HCT116 (cell line): ENCODE measurements at regions not wholly inside any gene's neighbourhood (a gene's known extent, or its start where the extent isn't known, plus 50 kb on each side); places are given as distances from the start of the nearest gene placed in this dataset.

Source experiments
- ATAC-seq: fragments of 200-7000 bp; cut with Tn5 transposase; 2 replicates; pipeline ENCODE4 v1.9.1; 2020; ENCODE audit warnings: mild to moderate bottlenecking, moderate library complexity
- BruUV-seq: library from RNA; stranded (reverse); fragments of 400-500 nt; replicated peaks from 2 replicates; lab custom pipeline; 2021; lab: Mats Ljungman, UMichigan
- CTCF ChIA-PET: fragments of 300-600 bp; sonication (Branson Sonifier 250); formaldehyde crosslinking; loops from one replicate; lab custom pipeline; 2021; ENCODE audit warnings: antibody characterized with exemption; lab: Charles Lee
- POLR2A ChIA-PET: fragments of 300-600, 350-600 bp; sonication (Branson Sonifier 250); formaldehyde crosslinking; loops from one replicate; lab custom pipeline; 2021; ENCODE audit warnings: antibody characterized with exemption; lab: Charles Lee
- RAD21 ChIA-PET, 2 experiments: fragments of 300-600 bp; sonication (Branson Sonifier 250); formaldehyde crosslinking; loops; one replicate each; lab custom pipeline; 2023; ENCODE audit warnings: low total read pairs in 2 of 2; ENCODE audit not compliant: uncharacterized antibody in 2 of 2, unreplicated experiment in 2 of 2, low non-redundant PET in 1 of 2; lab: Charles Lee
- DNase-seq: peaks from one replicate; pipeline ENCODE4 v3.0.0-alpha.2; 2010; ENCODE audit warnings: low read depth, low spot score
- H2AFZ ChIP-seq: fragments of 200-600 bp; shearing (Covaris generic), sonication (generic); 2 replicates; pipeline ENCODE4 v1.6.1; 2017; ENCODE audit warnings: low read depth, mixed run types, mixed read lengths, antibody characterized with exemption, low read length; ENCODE audit not compliant: poor library complexity, severe bottlenecking
- H3K27ac ChIP-seq: 2 replicates; pipeline ENCODE4 v1.5.1; 2012; ENCODE audit warnings: low read depth, low read length
- H3K27me3 ChIP-seq: fragments of 200-600 bp; sonication (generic); 2 replicates; pipeline ENCODE4 v1.6.1; 2016; ENCODE audit warnings: mixed run types, low read length, mixed read lengths; ENCODE audit not compliant: insufficient read depth
- H3K36me3 ChIP-seq, 2 experiments: fragments of 200-500 bp in 1 of 2; fragments of 200-600 bp in 1 of 2; sonication (Bioruptor generic) in 1 of 2; sonication (generic) in 1 of 2; 2 replicates each; pipeline versions ENCODE4 v1.5.1 to v1.6.1; 2014 to 2016; ENCODE audit warnings: low read length in 2 of 2, inconsistent platforms in 1 of 2, mixed read lengths in 1 of 2, mixed run types in 1 of 2; ENCODE audit not compliant: insufficient read depth in 2 of 2, control insufficient read depth in 1 of 2
- H3K4me1 ChIP-seq, 2 experiments: fragments of 200-600 bp in 1 of 2; sonication (generic) in 1 of 2; 2 replicates each; pipeline versions ENCODE4 v1.5.1 to v1.6.1; 2012 to 2017; ENCODE audit warnings: low read length in 2 of 2, inconsistent platforms in 1 of 2, mild to moderate bottlenecking in 1 of 2, mixed read lengths in 1 of 2, mixed run types in 1 of 2, moderate library complexity in 1 of 2; ENCODE audit not compliant: insufficient read depth in 2 of 2, control insufficient read depth in 1 of 2
- H3K4me2 ChIP-seq: fragments of 200-600 bp; sonication (generic); 2 replicates; pipeline ENCODE4 v1.6.1; 2017; ENCODE audit warnings: mixed run types, low read length, mixed read lengths
- H3K4me3 ChIP-seq, 2 experiments: fragments of 200-600 bp in 1 of 2; sonication (generic) in 1 of 2; replicated peaks in 1 of 2; 2 replicates each; pipeline ENCODE4 v1.5.1; 2011 to 2016; ENCODE audit warnings: low read length in 2 of 2, control low read depth in 1 of 2, low read depth in 1 of 2, mild to moderate bottlenecking in 1 of 2, mixed read lengths in 1 of 2, mixed run types in 1 of 2
- H3K79me2 ChIP-seq: fragments of 200-600 bp; sonication (generic); 2 replicates; pipeline ENCODE4 v1.6.1; 2017; ENCODE audit warnings: mild to moderate bottlenecking, mixed run types, low read length, moderate library complexity, mixed read lengths; ENCODE audit not compliant: insufficient read depth
- H3K9ac ChIP-seq: fragments of 200-600 bp; sonication (generic); 2 replicates; pipeline ENCODE4 v1.6.1; 2016; ENCODE audit warnings: low read length, mixed read lengths
- H3K9me2 ChIP-seq: fragments of 200-600 bp; sonication (generic), shearing (Covaris generic); 2 replicates; pipeline ENCODE4 v1.6.1; 2017; ENCODE audit warnings: mixed run types, mild to moderate bottlenecking, moderate library complexity; ENCODE audit not compliant: insufficient read depth
- H3K9me3 ChIP-seq, 2 experiments: fragments of 200-500 bp in 1 of 2; fragments of 200-600 bp in 1 of 2; sonication (Bioruptor generic) in 1 of 2; sonication (generic) in 1 of 2; 2 replicates each; pipeline ENCODE4 v1.6.1; 2014 to 2017; ENCODE audit warnings: low read length in 2 of 2, mixed read lengths in 2 of 2, inconsistent platforms in 1 of 2, low read depth in 1 of 2, mild to moderate bottlenecking in 1 of 2, mixed run types in 1 of 2, moderate library complexity in 1 of 2; ENCODE audit not compliant: control insufficient read depth in 1 of 2, insufficient read depth in 1 of 2
- H4K20me1 ChIP-seq: fragments of 200-600 bp; sonication (generic), shearing (Covaris generic); 2 replicates; pipeline ENCODE4 v1.6.1; 2017; ENCODE audit warnings: mixed run types, mild to moderate bottlenecking, moderate library complexity; ENCODE audit not compliant: insufficient read depth
- EZH2phosphoT487 ChIP-seq: fragments of 200-600 bp; IDR thresholded peaks from 2 replicates; pipeline ENCODE4 v1.6.1; 2018; ENCODE audit warnings: antibody characterized with exemption, borderline replicate concordance
- FOSL1 ChIP-seq: IDR thresholded peaks from 2 replicates; pipeline ENCODE4 v1.6.1; 2012; ENCODE audit warnings: low read depth
- POLR2AphosphoS5 ChIP-seq: IDR thresholded peaks from 2 replicates; pipeline ENCODE4 v1.6.1; 2011; ENCODE audit warnings: mild to moderate bottlenecking, low read depth, low read length, moderate library complexity
- SRF ChIP-seq: IDR thresholded peaks from 2 replicates; pipeline ENCODE4 v1.6.1; 2012; ENCODE audit warnings: low read depth
- ZFX ChIP-seq: fragments of 450-650 bp; IDR thresholded peaks from 2 replicates; pipeline ENCODE4 v1.6.1; 2017
- intact Hi-C: fragments of 100-400 bp; cut with micrococcal nuclease; formaldehyde crosslinking; loops from 2 replicates; pipeline ENCODE4 v1.10.0; 2022
- TF ChIP-seq, protein P1 (sequence below): IDR thresholded peaks from 2 replicates; pipeline ENCODE4 v1.6.1; 2011; ENCODE audit warnings: mild to moderate bottlenecking, low read length, moderate library complexity; ENCODE audit not compliant: insufficient replicate concordance; ENCODE audit errors: extremely low read depth

DNA sequence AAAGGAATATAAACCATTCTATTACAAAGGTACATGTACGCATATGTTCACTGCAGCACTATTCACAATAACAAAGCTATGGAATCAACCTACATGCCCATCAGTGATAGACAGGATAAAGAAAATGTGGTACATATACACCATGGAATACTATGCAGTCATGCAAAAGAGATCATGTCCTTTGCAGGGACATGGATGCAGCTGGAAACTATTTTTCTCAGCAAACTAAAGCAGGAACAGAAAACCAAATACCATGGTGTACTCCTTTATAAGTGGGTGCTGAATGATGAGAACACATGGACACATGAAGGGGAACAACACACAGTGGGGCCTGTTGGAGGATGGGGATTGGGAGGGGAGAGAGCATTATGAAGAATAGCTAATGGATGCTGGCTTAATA lies 104.6 kb upstream of the CENPW start (continued):
- TF ChIP-seq, protein P1, sequence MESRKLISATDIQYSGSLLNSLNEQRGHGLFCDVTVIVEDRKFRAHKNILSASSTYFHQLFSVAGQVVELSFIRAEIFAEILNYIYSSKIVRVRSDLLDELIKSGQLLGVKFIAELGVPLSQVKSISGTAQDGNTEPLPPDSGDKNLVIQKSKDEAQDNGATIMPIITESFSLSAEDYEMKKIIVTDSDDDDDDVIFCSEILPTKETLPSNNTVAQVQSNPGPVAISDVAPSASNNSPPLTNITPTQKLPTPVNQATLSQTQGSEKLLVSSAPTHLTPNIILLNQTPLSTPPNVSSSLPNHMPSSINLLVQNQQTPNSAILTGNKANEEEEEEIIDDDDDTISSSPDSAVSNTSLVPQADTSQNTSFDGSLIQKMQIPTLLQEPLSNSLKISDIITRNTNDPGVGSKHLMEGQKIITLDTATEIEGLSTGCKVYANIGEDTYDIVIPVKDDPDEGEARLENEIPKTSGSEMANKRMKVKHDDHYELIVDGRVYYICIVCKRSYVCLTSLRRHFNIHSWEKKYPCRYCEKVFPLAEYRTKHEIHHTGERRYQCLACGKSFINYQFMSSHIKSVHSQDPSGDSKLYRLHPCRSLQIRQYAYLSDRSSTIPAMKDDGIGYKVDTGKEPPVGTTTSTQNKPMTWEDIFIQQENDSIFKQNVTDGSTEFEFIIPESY, result no peak

DNA sequence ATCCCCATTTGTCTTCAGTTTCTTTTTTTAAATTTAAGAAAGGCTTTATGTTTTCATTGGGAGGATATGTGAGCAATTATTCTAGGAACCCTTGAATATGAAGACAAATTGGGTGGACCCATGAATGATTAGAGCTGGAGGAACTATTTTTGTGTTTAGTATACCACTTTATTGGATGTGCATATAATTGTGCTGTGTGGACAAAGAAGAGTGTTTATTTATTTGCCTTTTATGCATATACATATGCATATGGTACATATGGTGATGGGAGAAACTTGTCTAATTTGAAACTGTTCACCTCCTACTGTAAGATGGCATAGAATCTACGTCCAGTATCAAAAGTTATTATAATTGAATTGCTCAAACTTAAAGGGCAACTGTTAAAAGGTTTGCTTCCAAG lies 94.8 kb upstream of the CENPW start:
- ChIA-PET CTCF (no interaction called here), RAD21 (no interaction called here), POLR2A (no interaction called here)
- no peaks in the 10 kb centered on the region for H3K27me3 ChIP-seq
- H3K36me3 ChIP-seq, result no peaks in the 10 kb centered on the region
- no peak overlapping the region for H3K9ac ChIP-seq
- no peak for DNase-seq
- H3K27ac ChIP-seq, result no peak overlapping the region
- H2AFZ ChIP-seq, result no peak overlapping the region
- H3K79me2 ChIP-seq, result no peaks in the 10 kb centered on the region
- no peak overlapping the region for H3K4me2 ChIP-seq
- BruUV-seq, result no TSS peak
- no peaks in the 10 kb centered on the region for H3K4me1 ChIP-seq
- intact Hi-C loops, result no loop called here
- H4K20me1 ChIP-seq, result no peaks in the 10 kb centered on the region
- no peak for TF ChIP-seq EZH2phosphoT487
- no peak for TF ChIP-seq SRF
- TF ChIP-seq ZFX, result no peak
- H3K4me3 ChIP-seq, result no peak overlapping the region
- ATAC-seq, result no peak
- no peaks in the 10 kb centered on the region for H3K9me3 ChIP-seq
- H3K9me2 ChIP-seq, result 0 out of 2 replicates have a peak, but pooled peaks cover 3% of the 10 kb centered on the region

DNA sequence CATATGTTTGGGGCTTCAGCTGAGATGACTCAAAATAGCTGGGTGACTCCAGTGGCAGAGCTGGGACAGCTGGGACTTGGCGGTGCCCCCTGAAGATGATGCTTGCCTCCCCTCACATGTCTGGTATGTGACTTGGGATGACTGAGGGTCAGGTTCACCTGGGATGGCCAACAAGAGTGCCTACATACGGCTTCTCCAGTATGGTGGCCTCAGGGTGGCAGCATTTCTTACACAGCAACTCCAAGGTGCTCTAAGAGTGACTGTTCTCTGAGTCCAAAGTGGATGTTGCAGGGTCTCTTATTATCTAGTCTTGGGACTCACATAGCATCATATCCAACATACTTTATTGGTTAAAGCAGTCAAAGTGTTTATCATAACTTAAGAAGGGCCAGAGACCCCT lies 87.8 kb upstream of the CENPW start:
- POLR2A ChIA-PET, result no interaction called here
- Histone ChIP-seq H3K9ac (no peak overlapping the region), H3K27ac (no peak overlapping the region), H3K4me3 (no peak overlapping the region), H3K36me3 (no peaks in the 10 kb centered on the region), H4K20me1 (no peaks in the 10 kb centered on the region), H3K4me2 (no peak overlapping the region), H3K9me3 (no peaks in the 10 kb centered on the region), H3K79me2 (no peaks in the 10 kb centered on the region), H2AFZ (no peak overlapping the region), H3K4me1 (no peaks in the 10 kb centered on the region), H3K27me3 (no peaks in the 10 kb centered on the region), H3K9me2 (0 out of 2 replicates have a peak, but pooled peaks cover 3% of the 10 kb centered on the region)
- intact Hi-C loops, result no loop called here
- CTCF ChIA-PET, result no interaction called here
- peak; percentile 44; the same call in 1 of the 2 replicates for ATAC-seq
- DNase-seq, result no peak
- BruUV-seq, result no TSS peak
- TF ChIP-seq POLR2AphosphoS5, result no peak
- no peak for TF ChIP-seq FOSL1
- RAD21 ChIA-PET, result no interaction called here
